ENCODE measurements at regions not wholly inside any gene's neighbourhood (a gene's known extent, or its start where the extent isn't known, plus 50 kb on each side); places are given as distances from the start of the nearest gene placed in this dataset.

- TF ChIP-seq, protein P1, sequence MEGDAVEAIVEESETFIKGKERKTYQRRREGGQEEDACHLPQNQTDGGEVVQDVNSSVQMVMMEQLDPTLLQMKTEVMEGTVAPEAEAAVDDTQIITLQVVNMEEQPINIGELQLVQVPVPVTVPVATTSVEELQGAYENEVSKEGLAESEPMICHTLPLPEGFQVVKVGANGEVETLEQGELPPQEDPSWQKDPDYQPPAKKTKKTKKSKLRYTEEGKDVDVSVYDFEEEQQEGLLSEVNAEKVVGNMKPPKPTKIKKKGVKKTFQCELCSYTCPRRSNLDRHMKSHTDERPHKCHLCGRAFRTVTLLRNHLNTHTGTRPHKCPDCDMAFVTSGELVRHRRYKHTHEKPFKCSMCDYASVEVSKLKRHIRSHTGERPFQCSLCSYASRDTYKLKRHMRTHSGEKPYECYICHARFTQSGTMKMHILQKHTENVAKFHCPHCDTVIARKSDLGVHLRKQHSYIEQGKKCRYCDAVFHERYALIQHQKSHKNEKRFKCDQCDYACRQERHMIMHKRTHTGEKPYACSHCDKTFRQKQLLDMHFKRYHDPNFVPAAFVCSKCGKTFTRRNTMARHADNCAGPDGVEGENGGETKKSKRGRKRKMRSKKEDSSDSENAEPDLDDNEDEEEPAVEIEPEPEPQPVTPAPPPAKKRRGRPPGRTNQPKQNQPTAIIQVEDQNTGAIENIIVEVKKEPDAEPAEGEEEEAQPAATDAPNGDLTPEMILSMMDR (conservative IDR thresholded peaks at IDR 0.05; ENCODE audit: low read length) = no peak
- no peak for TF ChIP-seq EZH2phosphoT487 (IDR thresholded peaks at IDR 0.05; ENCODE audit: borderline replicate concordance, low read depth, low read length)
These were observed 772.6 kb upstream of the FAM98A start for GRCh38 chr2:34371711-34372110.

Data from OCI-LY7 (cell line).